ENCODE measurements at regions not wholly inside any gene's neighbourhood (a gene's known extent, or its start where the extent isn't known, plus 50 kb on each side); places are given as distances from the start of the nearest gene placed in this dataset.

GRCh38 chr5:124550731-124551130 lies 195.7 kb downstream of the ZNF608 start:
- Histone ChIP-seq H3K9me3 (ENCODE audit: control insufficient read depth, insufficient read depth, low read depth, low read length) (no peaks in the 10 kb centered on the region), H3K27ac (ENCODE audit: extremely low read depth, low read depth, low read length) (no peak overlapping the region), H3K4me1 (ENCODE audit: control insufficient read depth, insufficient read depth, low read length) (no peaks in the 10 kb centered on the region), H3K36me3 (ENCODE audit: control insufficient read depth in 2 of 2, insufficient read depth in 1 of 2, low read length in 2 of 2) (no peaks in the 10 kb centered on the region), H3K4me3 (ENCODE audit: low read depth, low read length) (no peak overlapping the region)
- POLR2A ChIA-PET: no interaction called here
- TF ChIP-seq ZFP37 (tag by site-specific recombination; IDR thresholded peaks at IDR 0.05) (no peak), ZNF157 (tag by site-specific recombination; IDR thresholded peaks at IDR 0.05) (no peak), ZNF19 (tag by site-specific recombination; IDR thresholded peaks at IDR 0.05; ENCODE audit: low read depth) (no peak), ZNF114 (tag by site-specific recombination; IDR thresholded peaks at IDR 0.05) (no peak), ZNF600 (tag by site-specific recombination; IDR thresholded peaks at IDR 0.05) (no peak)
- CTCF ChIA-PET: interaction anchor here (0.7 kb wide), 1 partner anchor 677 kb away, joined by 8 read pairs; no protein-coding TSS in a partner anchor

GRCh38 chr5:124549891-124550436 lies 196.5 kb downstream of the ZNF608 start:
- no peaks in the 10 kb centered on the region for H3K4me1 ChIP-seq (ENCODE audit: control insufficient read depth, insufficient read depth, low read length)
- POLR2A ChIA-PET: no interaction called here
- CTCF ChIA-PET: no interaction called here

DNA sequence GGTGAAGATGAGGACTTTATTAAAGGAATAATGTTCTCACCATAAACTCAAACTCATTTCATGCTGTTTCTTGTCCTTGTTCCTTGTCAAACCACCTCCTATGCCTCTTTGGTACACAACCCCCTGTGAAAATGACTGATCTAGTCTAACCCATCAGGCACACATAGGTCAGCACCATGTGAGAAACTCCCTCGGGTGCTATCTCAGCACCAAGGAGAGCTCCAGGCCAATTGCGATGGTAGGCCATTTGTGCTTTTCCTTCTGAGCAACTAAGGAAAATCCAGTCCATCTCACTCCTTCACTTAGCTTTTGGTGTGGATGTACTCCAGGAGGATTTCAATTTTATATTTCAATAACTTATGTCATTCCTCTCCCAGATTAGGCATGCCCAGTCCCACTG lies 199.8 kb downstream of the ZNF608 start:
- TF ChIP-seq ZNF423 (tag by site-specific recombination; IDR thresholded peaks at IDR 0.05): peak; percentile 52; the same call in 1 of the 2 replicates
- no peak for TF ChIP-seq ZNF48 (tag by site-specific recombination; IDR thresholded peaks at IDR 0.05)
- TF ChIP-seq GLI2 (tag by site-specific recombination; IDR thresholded peaks at IDR 0.05; ENCODE audit: borderline replicate concordance, low read depth): no peak
- TF ChIP-seq, protein P1, sequence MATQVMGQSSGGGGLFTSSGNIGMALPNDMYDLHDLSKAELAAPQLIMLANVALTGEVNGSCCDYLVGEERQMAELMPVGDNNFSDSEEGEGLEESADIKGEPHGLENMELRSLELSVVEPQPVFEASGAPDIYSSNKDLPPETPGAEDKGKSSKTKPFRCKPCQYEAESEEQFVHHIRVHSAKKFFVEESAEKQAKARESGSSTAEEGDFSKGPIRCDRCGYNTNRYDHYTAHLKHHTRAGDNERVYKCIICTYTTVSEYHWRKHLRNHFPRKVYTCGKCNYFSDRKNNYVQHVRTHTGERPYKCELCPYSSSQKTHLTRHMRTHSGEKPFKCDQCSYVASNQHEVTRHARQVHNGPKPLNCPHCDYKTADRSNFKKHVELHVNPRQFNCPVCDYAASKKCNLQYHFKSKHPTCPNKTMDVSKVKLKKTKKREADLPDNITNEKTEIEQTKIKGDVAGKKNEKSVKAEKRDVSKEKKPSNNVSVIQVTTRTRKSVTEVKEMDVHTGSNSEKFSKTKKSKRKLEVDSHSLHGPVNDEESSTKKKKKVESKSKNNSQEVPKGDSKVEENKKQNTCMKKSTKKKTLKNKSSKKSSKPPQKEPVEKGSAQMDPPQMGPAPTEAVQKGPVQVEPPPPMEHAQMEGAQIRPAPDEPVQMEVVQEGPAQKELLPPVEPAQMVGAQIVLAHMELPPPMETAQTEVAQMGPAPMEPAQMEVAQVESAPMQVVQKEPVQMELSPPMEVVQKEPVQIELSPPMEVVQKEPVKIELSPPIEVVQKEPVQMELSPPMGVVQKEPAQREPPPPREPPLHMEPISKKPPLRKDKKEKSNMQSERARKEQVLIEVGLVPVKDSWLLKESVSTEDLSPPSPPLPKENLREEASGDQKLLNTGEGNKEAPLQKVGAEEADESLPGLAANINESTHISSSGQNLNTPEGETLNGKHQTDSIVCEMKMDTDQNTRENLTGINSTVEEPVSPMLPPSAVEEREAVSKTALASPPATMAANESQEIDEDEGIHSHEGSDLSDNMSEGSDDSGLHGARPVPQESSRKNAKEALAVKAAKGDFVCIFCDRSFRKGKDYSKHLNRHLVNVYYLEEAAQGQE (tag by site-specific recombination; IDR thresholded peaks at IDR 0.05): peak; percentile 97
- ChIA-PET CTCF (interaction anchor here (0.6 kb wide), 1 partner anchor 38 kb away, joined by 3 read pairs; no protein-coding TSS in a partner anchor), POLR2A (no interaction called here)
- H3K9me3 ChIP-seq (ENCODE audit: control insufficient read depth, insufficient read depth, low read depth, low read length): no peaks in the 10 kb centered on the region
- no peaks in the 10 kb centered on the region for H3K36me3 ChIP-seq (ENCODE audit: control insufficient read depth in 2 of 2, insufficient read depth in 1 of 2, low read length in 2 of 2)
- H3K4me3 ChIP-seq (ENCODE audit: low read depth, low read length): no peak overlapping the region
- no peaks in the 10 kb centered on the region for H3K4me1 ChIP-seq (ENCODE audit: control insufficient read depth, insufficient read depth, low read length)
- H3K27ac ChIP-seq (ENCODE audit: extremely low read depth, low read depth, low read length): no peak overlapping the region

More at GRCh38 chr5:124549891-124550436, 196.5 kb downstream of the ZNF608 start:
- no peak overlapping the region for H3K27ac ChIP-seq (ENCODE audit: extremely low read depth, low read depth, low read length)
- no peaks in the 10 kb centered on the region for H3K9me3 ChIP-seq (ENCODE audit: control insufficient read depth, insufficient read depth, low read depth, low read length)
- TF ChIP-seq, protein P2, sequence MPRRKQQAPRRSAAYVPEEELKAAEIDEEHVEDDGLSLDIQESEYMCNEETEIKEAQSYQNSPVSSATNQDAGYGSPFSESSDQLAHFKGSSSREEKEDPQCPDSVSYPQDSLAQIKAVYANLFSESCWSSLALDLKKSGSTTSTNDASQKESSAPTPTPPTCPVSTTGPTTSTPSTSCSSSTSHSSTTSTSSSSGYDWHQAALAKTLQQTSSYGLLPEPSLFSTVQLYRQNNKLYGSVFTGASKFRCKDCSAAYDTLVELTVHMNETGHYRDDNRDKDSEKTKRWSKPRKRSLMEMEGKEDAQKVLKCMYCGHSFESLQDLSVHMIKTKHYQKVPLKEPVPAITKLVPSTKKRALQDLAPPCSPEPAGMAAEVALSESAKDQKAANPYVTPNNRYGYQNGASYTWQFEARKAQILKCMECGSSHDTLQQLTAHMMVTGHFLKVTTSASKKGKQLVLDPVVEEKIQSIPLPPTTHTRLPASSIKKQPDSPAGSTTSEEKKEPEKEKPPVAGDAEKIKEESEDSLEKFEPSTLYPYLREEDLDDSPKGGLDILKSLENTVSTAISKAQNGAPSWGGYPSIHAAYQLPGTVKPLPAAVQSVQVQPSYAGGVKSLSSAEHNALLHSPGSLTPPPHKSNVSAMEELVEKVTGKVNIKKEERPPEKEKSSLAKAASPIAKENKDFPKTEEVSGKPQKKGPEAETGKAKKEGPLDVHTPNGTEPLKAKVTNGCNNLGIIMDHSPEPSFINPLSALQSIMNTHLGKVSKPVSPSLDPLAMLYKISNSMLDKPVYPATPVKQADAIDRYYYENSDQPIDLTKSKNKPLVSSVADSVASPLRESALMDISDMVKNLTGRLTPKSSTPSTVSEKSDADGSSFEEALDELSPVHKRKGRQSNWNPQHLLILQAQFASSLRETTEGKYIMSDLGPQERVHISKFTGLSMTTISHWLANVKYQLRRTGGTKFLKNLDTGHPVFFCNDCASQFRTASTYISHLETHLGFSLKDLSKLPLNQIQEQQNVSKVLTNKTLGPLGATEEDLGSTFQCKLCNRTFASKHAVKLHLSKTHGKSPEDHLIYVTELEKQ (tag by site-specific recombination; IDR thresholded peaks at IDR 0.05; ENCODE audit: borderline replicate concordance): no peak
- no peak for TF ChIP-seq KLF17 (tag by site-specific recombination; IDR thresholded peaks at IDR 0.05)
- TF ChIP-seq HOXA7 (CRISPR knock-in tag; IDR thresholded peaks at IDR 0.05; ENCODE audit: borderline replicate concordance): no peak
- TF ChIP-seq ATF2 (tag by site-specific recombination; IDR thresholded peaks at IDR 0.05; ENCODE audit: low read depth): no peak
- no peak for TF ChIP-seq KLF1 (tag by site-specific recombination; IDR thresholded peaks at IDR 0.05)
- no peak for TF ChIP-seq ZFP37 (tag by site-specific recombination; IDR thresholded peaks at IDR 0.05)
- TF ChIP-seq ZNF175 (tag by site-specific recombination; IDR thresholded peaks at IDR 0.05): no peak
- no peak for TF ChIP-seq ZNF239 (tag by site-specific recombination; IDR thresholded peaks at IDR 0.05)
- no peaks in the 10 kb centered on the region for H3K36me3 ChIP-seq (ENCODE audit: control insufficient read depth in 2 of 2, insufficient read depth in 1 of 2, low read length in 2 of 2)
- no peak overlapping the region for H3K4me3 ChIP-seq (ENCODE audit: low read depth, low read length)

Data from HEK293 (cell line).